H9 (cell line): ENCODE measurements at regions not wholly inside any gene's neighbourhood (a gene's known extent, or its start where the extent isn't known, plus 50 kb on each side); places are given as distances from the start of the nearest gene placed in this dataset.

ENCODE experiments used
- DNase-seq: peaks from one replicate; pipeline ENCODE4 v3.0.0-alpha.2; 2017
- H2AFZ ChIP-seq: one replicate; pipeline ENCODE4 v1.6.1; 2013; ENCODE audit warnings: mild to moderate bottlenecking, low read length, control low read depth, moderate library complexity
- H2AK5ac ChIP-seq: 2 replicates; pipeline ENCODE4 v1.6.1; 2013; ENCODE audit warnings: low read length, control low read depth, mixed read lengths; ENCODE audit not compliant: insufficient read length
- H2BK120ac ChIP-seq: one replicate; pipeline ENCODE4 v1.6.1; 2013; ENCODE audit warnings: low read depth, mild to moderate bottlenecking, low read length, control low read depth, inconsistent platforms; ENCODE audit not compliant: poor library complexity, severe bottlenecking
- H2BK12ac ChIP-seq: 2 replicates; pipeline ENCODE4 v1.6.1; 2013; ENCODE audit warnings: low read length, control low read depth, mixed read lengths, low read depth; ENCODE audit not compliant: insufficient read length
- H2BK15ac ChIP-seq: 2 replicates; pipeline ENCODE4 v1.6.1; 2013; ENCODE audit warnings: low read depth, low read length, control low read depth
- H2BK20ac ChIP-seq: one replicate; pipeline ENCODE4 v1.6.1; 2013; ENCODE audit warnings: low read depth, mild to moderate bottlenecking, low read length, control low read depth, inconsistent platforms; ENCODE audit not compliant: poor library complexity, severe bottlenecking
- H2BK5ac ChIP-seq: 2 replicates; pipeline ENCODE4 v1.6.1; 2013; ENCODE audit warnings: low read length, control low read depth, mixed read lengths; ENCODE audit not compliant: insufficient read length
- H3K14ac ChIP-seq: 2 replicates; pipeline ENCODE4 v1.6.1; 2013; ENCODE audit warnings: low read length, control low read depth; ENCODE audit not compliant: insufficient read depth
- H3K18ac ChIP-seq: 2 replicates; pipeline ENCODE4 v1.6.1; 2013; ENCODE audit warnings: low read depth, mild to moderate bottlenecking, mixed read lengths, low read length, control low read depth; ENCODE audit not compliant: insufficient read length
- H3K23ac ChIP-seq: 2 replicates; pipeline ENCODE4 v1.6.1; 2013; ENCODE audit warnings: low read length, control low read depth, mixed read lengths, low read depth; ENCODE audit not compliant: insufficient read length
- H3K23me2 ChIP-seq: 2 replicates; pipeline ENCODE4 v1.6.1; 2013; ENCODE audit warnings: low read depth, mild to moderate bottlenecking, mixed read lengths, low read length, control low read depth; ENCODE audit not compliant: insufficient read length, poor library complexity, severe bottlenecking
- H3K27ac ChIP-seq: 2 replicates; pipeline ENCODE4 v1.5.1; 2013; ENCODE audit warnings: low read length, control low read depth, mixed read lengths, low read depth; ENCODE audit not compliant: insufficient read length
- H3K27me3 ChIP-seq: 2 replicates; pipeline ENCODE4 v1.6.1; 2013; ENCODE audit warnings: low read length, control low read depth, inconsistent platforms; ENCODE audit not compliant: insufficient read depth
- H3K4ac ChIP-seq: 2 replicates; pipeline ENCODE4 v1.6.1; 2013; ENCODE audit warnings: low read depth, mild to moderate bottlenecking, control low read depth, inconsistent platforms, low read length, moderate library complexity
- H3K4me1 ChIP-seq: 2 replicates; pipeline ENCODE4 v1.6.1; 2013; ENCODE audit warnings: low read length, control low read depth, inconsistent platforms; ENCODE audit not compliant: insufficient read depth
- H3K4me2 ChIP-seq: 2 replicates; pipeline ENCODE4 v1.6.1; 2013; ENCODE audit warnings: low read length, control low read depth, mixed read lengths; ENCODE audit not compliant: insufficient read length, insufficient read depth
- H3K56ac ChIP-seq: 2 replicates; pipeline ENCODE4 v1.6.1; 2013; ENCODE audit warnings: low read depth, mild to moderate bottlenecking, mixed read lengths, low read length, control low read depth; ENCODE audit not compliant: insufficient read length
- H3K79me1 ChIP-seq: 2 replicates; pipeline ENCODE4 v1.6.1; 2013; ENCODE audit warnings: low read depth, mild to moderate bottlenecking, moderate library complexity, low read length, control low read depth, inconsistent platforms; ENCODE audit not compliant: insufficient read depth, poor library complexity, severe bottlenecking
- H3K79me2 ChIP-seq: 2 replicates; pipeline ENCODE4 v1.6.1; 2013; ENCODE audit warnings: low read length, control low read depth, inconsistent platforms; ENCODE audit not compliant: insufficient read depth
- H3K9ac ChIP-seq: 2 replicates; pipeline ENCODE4 v1.6.1; 2013; ENCODE audit warnings: low read length, control low read depth, mixed read lengths; ENCODE audit not compliant: insufficient read length; ENCODE audit errors: extremely low read depth
- H3K9me3 ChIP-seq: one replicate; pipeline ENCODE4 v1.6.1; 2013; ENCODE audit warnings: low read depth, low read length, inconsistent platforms; ENCODE audit not compliant: control insufficient read depth
- H3T11ph ChIP-seq: one replicate; pipeline ENCODE4 v1.6.1; 2013; ENCODE audit warnings: mild to moderate bottlenecking, low read length, control low read depth, inconsistent platforms
- H4K20me1 ChIP-seq: one replicate; pipeline ENCODE4 v1.6.1; 2013; ENCODE audit not compliant: control insufficient read depth, insufficient read length, insufficient read depth
- H4K5ac ChIP-seq: 2 replicates; pipeline ENCODE4 v1.6.1; 2013; ENCODE audit warnings: low read depth, mild to moderate bottlenecking, mixed read lengths, low read length, control low read depth; ENCODE audit not compliant: insufficient read length
- H4K8ac ChIP-seq: replicated peaks from 2 replicates; pipeline ENCODE4 v1.6.1; 2013; ENCODE audit warnings: low read length, control low read depth, mixed read lengths, low read depth; ENCODE audit not compliant: insufficient read length
- H4K91ac ChIP-seq: 2 replicates; pipeline ENCODE4 v1.6.1; 2013; ENCODE audit warnings: low read depth, mild to moderate bottlenecking, moderate library complexity, mixed read lengths, low read length, control low read depth; ENCODE audit not compliant: insufficient read length
- H3K27ac Mint-ChIP-seq, 3 experiments: 2 replicates in 2 of 3; 3 replicates in 1 of 3; pipeline ENCODE4 v1.8.0; 2020 to 2021; ENCODE audit warnings: mixed read lengths in 3 of 3, mild to moderate bottlenecking in 1 of 3, moderate library complexity in 1 of 3
- H3K27me3 Mint-ChIP-seq: 2 replicates; pipeline ENCODE4 v1.8.0; 2021; ENCODE audit warnings: low read depth, mild to moderate bottlenecking, moderate library complexity, mixed read lengths
- H3K36me3 Mint-ChIP-seq, 3 experiments: 2 replicates in 2 of 3; 3 replicates in 1 of 3; pipeline ENCODE4 v1.8.0; 2020 to 2021; ENCODE audit warnings: low read depth in 3 of 3, mixed read lengths in 3 of 3; ENCODE audit not compliant: insufficient read depth in 1 of 3
- H3K4me1 Mint-ChIP-seq, 2 experiments: 2 replicates each; pipeline ENCODE4 v1.8.0; 2020; ENCODE audit warnings: mixed read lengths in 2 of 2
- H3K4me3 Mint-ChIP-seq, 2 experiments: 2 replicates in 1 of 2; 3 replicates in 1 of 2; pipeline ENCODE4 v1.8.0; 2020 to 2021; ENCODE audit warnings: mild to moderate bottlenecking in 2 of 2, mixed read lengths in 2 of 2, moderate library complexity in 1 of 2
- H3K9me3 Mint-ChIP-seq, 2 experiments: 2 replicates in 1 of 2; 3 replicates in 1 of 2; pipeline ENCODE4 v1.8.0; 2020; ENCODE audit warnings: mild to moderate bottlenecking in 2 of 2, mixed read lengths in 2 of 2, moderate library complexity in 1 of 2
- CTCF ChIP-seq: fragments of 200-600 bp; sonication (generic); conservative IDR thresholded peaks from 3 replicates; pipeline ENCODE4 v1.8.0; 2021; ENCODE audit warnings: antibody characterized with exemption, mild to moderate bottlenecking
- WGBS: extraction: QIAGEN DNeasy Blood & Tissue Kit; methylation state at CpG from one replicate; pipeline ENCODE4 v1.1.7; 2013; ENCODE audit warnings: missing lambda C conversion rate, low lambda C conversion rate, mixed read lengths; ENCODE audit not compliant: insufficient read length; ENCODE audit errors: extremely low coverage; 5-methylcytosine and 5-hydroxymethylcytosine counted together

- H3K4me1 Mint-ChIP-seq = peaks cover 19 to 23% of the 10 kb centered on the region in 2 experiments
- H3K9me3 Mint-ChIP-seq = no peaks in the 10 kb centered on the region; a peak in 1 of 5 replicates
- H2AK5ac ChIP-seq = no peak overlapping the region
- no peak overlapping the region for H2BK15ac ChIP-seq
- no peak overlapping the region for H4K5ac ChIP-seq
- H2BK120ac ChIP-seq = no peak overlapping the region
- H3K4me2 ChIP-seq = no peak overlapping the region
- H3K4me3 Mint-ChIP-seq = no peak overlapping the region; a peak in 1 of 5 replicates
- peaks cover 3% of the 10 kb centered on the region for H3K23me2 ChIP-seq
- H3K56ac ChIP-seq = no peak overlapping the region
- H3K23ac ChIP-seq = no peak overlapping the region
- H3K27ac ChIP-seq = no peak overlapping the region
- H3K18ac ChIP-seq = no peak overlapping the region
- TF ChIP-seq CTCF = no peak
- H3K27me3 Mint-ChIP-seq = peaks cover 3% of the 10 kb centered on the region
- no CpG with 5 or more reads among the region's 12 CpGs for WGBS
- DNase-seq = no peak
- no peak overlapping the region for H3K27ac Mint-ChIP-seq
- H3K9me3 ChIP-seq = no peaks in the 10 kb centered on the region
- H3K14ac ChIP-seq = no peak overlapping the region; the same call in 1 of the 2 replicates
- H3K9ac ChIP-seq = no peak overlapping the region
- H3K79me1 ChIP-seq = no peaks in the 10 kb centered on the region
- H3K4me1 ChIP-seq = no peaks in the 10 kb centered on the region
- no peak overlapping the region for H2AFZ ChIP-seq
- no peak overlapping the region for H3T11ph ChIP-seq
- no peak overlapping the region for H2BK5ac ChIP-seq
- H4K20me1 ChIP-seq = no peaks in the 10 kb centered on the region
- no peak overlapping the region for H4K8ac ChIP-seq
- H3K4ac ChIP-seq = no peak overlapping the region
- no peak overlapping the region for H2BK12ac ChIP-seq
- no peaks in the 10 kb centered on the region for H3K79me2 ChIP-seq
- no peak overlapping the region for H4K91ac ChIP-seq
- H2BK20ac ChIP-seq = no peak overlapping the region
- no peaks in the 10 kb centered on the region for H3K27me3 ChIP-seq
- peaks cover 0 to 4% (median 1%) of the 10 kb centered on the region in 3 experiments; a peak in 3 of 7 replicates for H3K36me3 Mint-ChIP-seq
These were observed 185.1 kb upstream of the HAAO start for GRCh38 chr2:42977270-42978174.
